ENCODE measurements at regions not wholly inside any gene's neighbourhood (a gene's known extent, or its start where the extent isn't known, plus 50 kb on each side); places are given as distances from the start of the nearest gene placed in this dataset.

GRCh38 chr4:58254291-58254690, 1144.1 kb upstream of the IGFBP7 start:
- TF ChIP-seq, protein P1, sequence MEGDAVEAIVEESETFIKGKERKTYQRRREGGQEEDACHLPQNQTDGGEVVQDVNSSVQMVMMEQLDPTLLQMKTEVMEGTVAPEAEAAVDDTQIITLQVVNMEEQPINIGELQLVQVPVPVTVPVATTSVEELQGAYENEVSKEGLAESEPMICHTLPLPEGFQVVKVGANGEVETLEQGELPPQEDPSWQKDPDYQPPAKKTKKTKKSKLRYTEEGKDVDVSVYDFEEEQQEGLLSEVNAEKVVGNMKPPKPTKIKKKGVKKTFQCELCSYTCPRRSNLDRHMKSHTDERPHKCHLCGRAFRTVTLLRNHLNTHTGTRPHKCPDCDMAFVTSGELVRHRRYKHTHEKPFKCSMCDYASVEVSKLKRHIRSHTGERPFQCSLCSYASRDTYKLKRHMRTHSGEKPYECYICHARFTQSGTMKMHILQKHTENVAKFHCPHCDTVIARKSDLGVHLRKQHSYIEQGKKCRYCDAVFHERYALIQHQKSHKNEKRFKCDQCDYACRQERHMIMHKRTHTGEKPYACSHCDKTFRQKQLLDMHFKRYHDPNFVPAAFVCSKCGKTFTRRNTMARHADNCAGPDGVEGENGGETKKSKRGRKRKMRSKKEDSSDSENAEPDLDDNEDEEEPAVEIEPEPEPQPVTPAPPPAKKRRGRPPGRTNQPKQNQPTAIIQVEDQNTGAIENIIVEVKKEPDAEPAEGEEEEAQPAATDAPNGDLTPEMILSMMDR (conservative IDR thresholded peaks at IDR 0.05) = no peak
- no peak for TF ChIP-seq ZFX (IDR thresholded peaks at IDR 0.05)
